ENCODE measurements at regions not wholly inside any gene's neighbourhood (a gene's known extent, or its start where the extent isn't known, plus 50 kb on each side); places are given as distances from the start of the nearest gene placed in this dataset.
"Not testable (repeated sequence)": the region's sequence is repeated elsewhere in the genome, so short reads cannot be mapped to it uniquely, and the experiment has no call there.

- not testable (repeated sequence) for DNase-seq
Measured at GRCh38 chr7:131058561-131059288, 269.0 kb upstream of the MKLN1 start.

GRCh38 chr7:131059401-131059800 is 268.3 kb upstream of the MKLN1 start:
- not testable (repeated sequence) for DNase-seq

- no peak for DNase-seq
Measured at GRCh38 chr7:131061158-131061557, 266.5 kb upstream of the MKLN1 start.

GRCh38 chr7:131061818-131062217 is 265.9 kb upstream of the MKLN1 start:
- DNase-seq, result no peak

- DNase-seq, result no peak
Measured at GRCh38 chr7:131066635-131067034, 261.0 kb upstream of the MKLN1 start.

GRCh38 chr7:131067220-131067619 is 260.5 kb upstream of the MKLN1 start:
- DNase-seq, result no peak

- DNase-seq, result no peak
Measured at GRCh38 chr7:131068604-131069021, 259.1 kb upstream of the MKLN1 start.

GRCh38 chr7:131071786-131072504 is 255.7 kb upstream of the MKLN1 start:
- DNase-seq, result no peak

GRCh38 chr7:131072505-131073091 is 255.1 kb upstream of the MKLN1 start:
- DNase-seq, result no peak

GRCh38 chr7:131074043-131074442 is 253.6 kb upstream of the MKLN1 start:
- DNase-seq, result no peak

GRCh38 chr7:131074585-131074984 is 253.1 kb upstream of the MKLN1 start:
- no peak for DNase-seq

- no peak for DNase-seq
Measured at GRCh38 chr7:131075406-131075805, 252.3 kb upstream of the MKLN1 start.

- DNase-seq, result no peak
Measured at GRCh38 chr7:131076032-131076431, 251.6 kb upstream of the MKLN1 start.

- no peak for DNase-seq
Measured at GRCh38 chr7:131076711-131077181, 250.9 kb upstream of the MKLN1 start.

- DNase-seq, result no peak
Measured at GRCh38 chr7:131077735-131078134, 249.9 kb upstream of the MKLN1 start.

GRCh38 chr7:131080754-131081153 is 246.9 kb upstream of the MKLN1 start:
- no peak for DNase-seq

GRCh38 chr7:131081308-131081707 is 246.4 kb upstream of the MKLN1 start:
- DNase-seq, result no peak

- no peak for DNase-seq
Measured at GRCh38 chr7:131083781-131084180, 243.9 kb upstream of the MKLN1 start.

GRCh38 chr7:131084336-131084735 is 243.3 kb upstream of the MKLN1 start:
- DNase-seq, result not testable (repeated sequence)

- DNase-seq, result no peak
Measured at GRCh38 chr7:131087756-131088658, 239.7 kb upstream of the MKLN1 start.

- no peak for DNase-seq
Measured at GRCh38 chr7:131090188-131090587, 237.5 kb upstream of the MKLN1 start.

GRCh38 chr7:131090886-131091692 is 236.6 kb upstream of the MKLN1 start:
- no peak for DNase-seq
